HEK293 (cell line): ENCODE measurements at regions not wholly inside any gene's neighbourhood (a gene's known extent, or its start where the extent isn't known, plus 50 kb on each side); places are given as distances from the start of the nearest gene placed in this dataset.

ENCODE experiments used
- CTCF ChIA-PET: fragments of 350-600 bp; formaldehyde crosslinking; extraction: SDS; loops from one replicate; lab custom pipeline; 2021; ENCODE audit warnings: antibody characterized with exemption; lab: Yijun Ruan, JAX
- POLR2A ChIA-PET: fragments of 300-600 bp; formaldehyde crosslinking; extraction: SDS; loops from one replicate; lab custom pipeline; 2020; ENCODE audit warnings: antibody characterized with exemption, inconsistent platforms; lab: Yijun Ruan, JAX
- H3K27ac ChIP-seq: fragments of 200-500 bp; sonication (Bioruptor generic); 2 replicates; pipeline ENCODE4 v1.5.1; 2014; ENCODE audit warnings: low read depth, low read length, control low read depth, inconsistent platforms; ENCODE audit errors: extremely low read depth
- H3K36me3 ChIP-seq, 2 experiments: fragments of 200-500 bp in 1 of 2; sonication (Bioruptor generic) in 1 of 2; 1 replicate in 1 of 2; 2 replicates in 1 of 2; pipeline ENCODE4 v1.5.1; 2014 to 2017; ENCODE audit warnings: inconsistent platforms in 2 of 2, low read length in 2 of 2; ENCODE audit not compliant: control insufficient read depth in 2 of 2, insufficient read depth in 1 of 2
- H3K4me1 ChIP-seq: fragments of 200-500 bp; sonication (Bioruptor generic); 2 replicates; pipeline ENCODE4 v1.5.1; 2014; ENCODE audit warnings: mild to moderate bottlenecking, low read length, inconsistent platforms; ENCODE audit not compliant: control insufficient read depth, insufficient read depth
- H3K4me3 ChIP-seq: 2 replicates; pipeline ENCODE4 v1.5.1; 2011; ENCODE audit warnings: low read depth, mild to moderate bottlenecking, control low read depth, low read length, moderate library complexity
- H3K9me3 ChIP-seq: fragments of 200-500 bp; sonication (Bioruptor generic); 2 replicates; pipeline ENCODE4 v1.5.1; 2014; ENCODE audit warnings: low read depth, low read length, inconsistent platforms; ENCODE audit not compliant: control insufficient read depth, insufficient read depth
- AEBP2 ChIP-seq: fragments of 450-650 bp; formaldehyde crosslinking; IDR thresholded peaks from 2 replicates; pipeline ENCODE4 v1.5.1; 2016; ENCODE audit warnings: missing biosample characterization, missing genetic modification characterization, borderline replicate concordance
- KLF1 ChIP-seq: fragments of 450-650 bp; formaldehyde crosslinking; IDR thresholded peaks from 2 replicates; pipeline ENCODE4 v1.5.1; 2016; ENCODE audit warnings: missing biosample characterization, missing genetic modification characterization
- PRDM1 ChIP-seq: fragments of 450-650 bp; formaldehyde crosslinking; IDR thresholded peaks from 2 replicates; pipeline ENCODE4; 2016; ENCODE audit warnings: missing biosample characterization, missing genetic modification characterization
- PRDM2 ChIP-seq: fragments of 450-650 bp; formaldehyde crosslinking; IDR thresholded peaks from 2 replicates; pipeline ENCODE4 v1.5.1; 2016; ENCODE audit warnings: missing biosample characterization, missing genetic modification characterization, borderline replicate concordance
- ZBTB49 ChIP-seq: fragments of 450-650 bp; formaldehyde crosslinking; IDR thresholded peaks from 2 replicates; pipeline ENCODE4 v1.5.1; 2016; ENCODE audit warnings: missing biosample characterization, missing genetic modification characterization, low read depth
- ZNF10 ChIP-seq: fragments of 450-650 bp; formaldehyde crosslinking; IDR thresholded peaks from 2 replicates; pipeline ENCODE4 v1.5.1; 2017; ENCODE audit warnings: missing biosample characterization, missing genetic modification characterization
- ZNF140 ChIP-seq: fragments of 450-650 bp; formaldehyde crosslinking; IDR thresholded peaks from 2 replicates; pipeline ENCODE4 v1.5.1; 2016; ENCODE audit warnings: missing biosample characterization, missing genetic modification characterization
- ZNF214 ChIP-seq: fragments of 450-650 bp; formaldehyde crosslinking; IDR thresholded peaks from 2 replicates; pipeline ENCODE4 v1.5.1; 2017; ENCODE audit warnings: missing biosample characterization, mild to moderate bottlenecking, missing genetic modification characterization, borderline replicate concordance
- ZNF221 ChIP-seq: fragments of 450-650 bp; formaldehyde crosslinking; IDR thresholded peaks from 2 replicates; pipeline ENCODE4 v1.5.1; 2017; ENCODE audit warnings: missing biosample characterization, missing genetic modification characterization, borderline replicate concordance
- ZNF24 ChIP-seq: fragments of 450-650 bp; formaldehyde crosslinking; IDR thresholded peaks from 2 replicates; pipeline ENCODE4 v1.5.1; 2016; ENCODE audit warnings: missing biosample characterization, missing genetic modification characterization
- ZNF280D ChIP-seq: fragments of 450-650 bp; formaldehyde crosslinking; IDR thresholded peaks from 2 replicates; pipeline ENCODE4 v1.5.1; 2016; ENCODE audit warnings: missing biosample characterization, missing genetic modification characterization
- ZNF391 ChIP-seq: fragments of 450-650 bp; formaldehyde crosslinking; IDR thresholded peaks from 2 replicates; pipeline ENCODE4 v1.5.1; 2016; ENCODE audit warnings: low read depth, missing biosample characterization, missing genetic modification characterization, borderline replicate concordance
- ZNF398 ChIP-seq: fragments of 450-650 bp; formaldehyde crosslinking; IDR thresholded peaks from 2 replicates; pipeline ENCODE4 v1.5.1; 2017; ENCODE audit warnings: missing biosample characterization, missing genetic modification characterization
- ZNF501 ChIP-seq: fragments of 450-650 bp; formaldehyde crosslinking; IDR thresholded peaks from 2 replicates; pipeline ENCODE4 v1.5.1; 2016; ENCODE audit warnings: missing biosample characterization, missing genetic modification characterization
- ZNF600 ChIP-seq: fragments of 450-650 bp; formaldehyde crosslinking; IDR thresholded peaks from 2 replicates; pipeline ENCODE4 v1.5.1; 2016; ENCODE audit warnings: missing biosample characterization, missing genetic modification characterization
- ZNF704 ChIP-seq: fragments of 450-650 bp; formaldehyde crosslinking; IDR thresholded peaks from 2 replicates; pipeline ENCODE4 v1.5.1; 2016; ENCODE audit warnings: missing biosample characterization, missing genetic modification characterization
- ZNF768 ChIP-seq: fragments of 450-650 bp; formaldehyde crosslinking; IDR thresholded peaks from 2 replicates; pipeline ENCODE4 v1.5.1; 2018; ENCODE audit warnings: missing biosample characterization, mild to moderate bottlenecking, missing genetic modification characterization
- ZNF792 ChIP-seq: fragments of 450-650 bp; formaldehyde crosslinking; IDR thresholded peaks from 2 replicates; pipeline ENCODE4 v1.5.1; 2016; ENCODE audit warnings: missing biosample characterization, missing genetic modification characterization
- ZSCAN5A ChIP-seq: fragments of 450-650 bp; formaldehyde crosslinking; IDR thresholded peaks from 2 replicates; pipeline ENCODE4 v1.5.1; 2016; ENCODE audit warnings: missing biosample characterization, missing genetic modification characterization

GRCh38 chr1:221449801-221450470 is 292.0 kb downstream of the DUSP10 start:
- H3K9me3 ChIP-seq = no peaks in the 10 kb centered on the region
- POLR2A ChIA-PET = no interaction called here
- no peak for TF ChIP-seq ZNF221 (tag by site-specific recombination)
- no peak for TF ChIP-seq ZNF792 (tag by site-specific recombination)
- no peak for TF ChIP-seq ZNF140 (tag by site-specific recombination)
- no peak for TF ChIP-seq ZNF768 (tag by site-specific recombination)
- no peak for TF ChIP-seq ZNF501
- no peak for TF ChIP-seq ZNF398 (tag by site-specific recombination)
- no peak for TF ChIP-seq ZNF214 (tag by site-specific recombination)
- TF ChIP-seq PRDM1 (tag by site-specific recombination) = no peak
- TF ChIP-seq ZNF600 (tag by site-specific recombination) = no peak
- no peak for TF ChIP-seq PRDM2 (tag by site-specific recombination)
- no peak for TF ChIP-seq ZBTB49
- TF ChIP-seq ZNF10 (tag by site-specific recombination) = no peak
- TF ChIP-seq AEBP2 (tag by site-specific recombination) = no peak
- no peak for TF ChIP-seq ZNF24 (tag by site-specific recombination)
- TF ChIP-seq ZNF391 (tag by site-specific recombination) = no peak
- no peak for TF ChIP-seq ZNF280D (tag by site-specific recombination)
- TF ChIP-seq ZSCAN5A (tag by site-specific recombination) = no peak
- TF ChIP-seq ZNF704 = no peak
- no peak for TF ChIP-seq KLF1 (tag by site-specific recombination)
- TF ChIP-seq, all 188 proteins: peak for 0
- H3K27ac ChIP-seq = no peak overlapping the region
- no peaks in the 10 kb centered on the region for H3K36me3 ChIP-seq
- no peak overlapping the region for H3K4me3 ChIP-seq
- CTCF ChIA-PET = interaction anchor here (0.6 kb wide), 1 partner anchor 11 kb away, joined by 3 read pairs; no protein-coding TSS in a partner anchor
- no peaks in the 10 kb centered on the region for H3K4me1 ChIP-seq
